HEK293T (cell line): ENCODE measurements at regions not wholly inside any gene's neighbourhood (a gene's known extent, or its start where the extent isn't known, plus 50 kb on each side); places are given as distances from the start of the nearest gene placed in this dataset.

Experiments
- FOXM1 ChIP-seq: fragments of 450-650 bp; IDR thresholded peaks from 2 replicates; pipeline ENCODE4 v1.6.1; 2017; ENCODE audit warnings: mild to moderate bottlenecking, borderline replicate concordance
- L3MBTL2 ChIP-seq: fragments of 450-650 bp; conservative IDR thresholded peaks from 2 replicates; pipeline ENCODE4 v1.6.1; 2016; ENCODE audit warnings: mild to moderate bottlenecking

- TF ChIP-seq L3MBTL2 (no peak), FOXM1 (no peak)
Measured at GRCh38 chr13:107734891-107735625, 480.3 kb downstream of the LIG4 start.
